MCF 10A (cell line): ENCODE measurements at regions not wholly inside any gene's neighbourhood (a gene's known extent, or its start where the extent isn't known, plus 50 kb on each side); places are given as distances from the start of the nearest gene placed in this dataset.
A peak's percentile ranks its signal among the peaks of the same experiment; 100 is the strongest.
"Not testable (repeated sequence)": the region's sequence is repeated elsewhere in the genome, so short reads cannot be mapped to it uniquely, and the experiment has no call there.

Experiments used
- BruUV-seq: library from RNA; stranded (reverse); fragments of 400-500 nt; replicated peaks from 2 replicates; lab custom pipeline; 2021; lab: Mats Ljungman, UMichigan
- CTCF ChIA-PET: fragments of 300-600 bp; sonication (Branson Sonifier 250); formaldehyde crosslinking; extraction: SDS; loops from one replicate; lab custom pipeline; 2021; ENCODE audit warnings: antibody characterized with exemption, inconsistent platforms; lab: Yijun Ruan, JAX
- POLR2A ChIA-PET: fragments of 300-600, 350-650 bp; sonication (Branson Sonifier 250); formaldehyde crosslinking; extraction: SDS; loops from one replicate; lab custom pipeline; 2020; ENCODE audit warnings: antibody characterized with exemption, inconsistent platforms; lab: Yijun Ruan, JAX
- DNase-seq: peaks from one replicate; pipeline ENCODE4 v3.0.0-alpha.2; 2018; ENCODE audit not compliant: unreplicated experiment
- H3K27ac Mint-ChIP-seq: one replicate; pipeline ENCODE4 v1.8.0; 2022; ENCODE audit warnings: mild to moderate bottlenecking, low read depth, mixed read lengths; ENCODE audit not compliant: unreplicated experiment
- H3K27me3 Mint-ChIP-seq: one replicate; pipeline ENCODE4 v1.8.0; 2022; ENCODE audit warnings: mixed read lengths; ENCODE audit not compliant: insufficient read depth, unreplicated experiment
- H3K36me3 Mint-ChIP-seq: one replicate; pipeline ENCODE4 v1.8.0; 2022; ENCODE audit warnings: mild to moderate bottlenecking, moderate library complexity, mixed read lengths; ENCODE audit not compliant: insufficient read depth, unreplicated experiment
- H3K4me1 Mint-ChIP-seq: one replicate; pipeline ENCODE4 v1.8.0; 2022; ENCODE audit warnings: mixed read lengths; ENCODE audit not compliant: insufficient read depth, unreplicated experiment
- H3K4me3 Mint-ChIP-seq: one replicate; pipeline ENCODE4 v1.8.0; 2022; ENCODE audit warnings: mild to moderate bottlenecking, moderate library complexity, mixed read lengths; ENCODE audit not compliant: unreplicated experiment
- H3K9me3 Mint-ChIP-seq: one replicate; pipeline ENCODE4 v1.8.0; 2022; ENCODE audit warnings: mixed read lengths; ENCODE audit not compliant: unreplicated experiment
- intact Hi-C: fragments of 100-400 bp; cut with micrococcal nuclease; formaldehyde crosslinking; loops from 2 replicates; pipeline ENCODE4 v1.14.1; 2022
- TF ChIP-seq, protein P1 (sequence below): fragments of 200-600 bp; IDR thresholded peaks from one replicate; pipeline ENCODE4 v1.8.0; 2022; ENCODE audit warnings: antibody characterized with exemption, mild to moderate bottlenecking; ENCODE audit not compliant: unreplicated experiment

DNA sequence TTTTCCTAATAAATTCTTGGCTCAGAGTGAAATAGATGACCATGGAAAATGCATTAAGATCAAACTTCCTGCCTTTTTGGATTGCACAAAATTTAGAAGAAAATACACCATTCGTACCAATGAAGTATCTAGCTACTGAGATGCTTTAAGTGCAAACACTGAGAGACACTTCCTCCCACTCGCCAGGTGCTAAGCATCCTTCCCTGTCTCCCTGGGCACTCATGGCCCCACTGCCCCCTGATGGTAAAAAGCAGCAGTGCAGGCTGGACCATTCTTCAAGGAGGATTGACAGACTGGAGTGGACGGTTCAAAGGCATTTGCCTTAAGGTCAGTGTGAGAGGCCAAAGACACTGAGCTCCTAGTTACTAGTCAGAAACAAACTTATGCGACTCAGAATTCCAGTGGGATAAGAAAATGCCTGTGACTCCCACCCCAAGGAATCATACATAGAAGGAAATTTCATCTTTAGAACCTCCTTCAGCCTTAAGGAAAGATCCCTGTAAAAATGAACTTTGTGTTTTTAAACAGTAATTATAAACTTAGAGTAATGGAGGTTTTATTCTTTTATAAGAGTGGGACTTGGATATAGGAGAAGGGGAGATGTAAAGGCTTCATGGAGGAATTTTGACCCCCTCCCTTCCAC is 86.0 kb upstream of the SLC30A5 start:
- Mint-ChIP-seq H3K4me1 (no peaks in the 10 kb centered on the region), H3K9me3 (no peaks in the 10 kb centered on the region), H3K4me3 (no peak overlapping the region), H3K27me3 (peaks cover 30% of the 10 kb centered on the region), H3K27ac (no peak overlapping the region), H3K36me3 (no peaks in the 10 kb centered on the region)
- BruUV-seq: no TSS peak
- peak; percentile 75 for DNase-seq
- intact Hi-C loops: loop anchor here (5.0 kb wide), 2 partner anchors 546 to 721 kb away; no protein-coding TSS in a partner anchor
- CTCF ChIA-PET: interaction anchor here (0.5 to 1.2 kb wide), 13 partner anchors 12 to 1198 kb away, joined by 3 to 7 read pairs (median 3); no protein-coding TSS in a partner anchor
- TF ChIP-seq, protein P1, sequence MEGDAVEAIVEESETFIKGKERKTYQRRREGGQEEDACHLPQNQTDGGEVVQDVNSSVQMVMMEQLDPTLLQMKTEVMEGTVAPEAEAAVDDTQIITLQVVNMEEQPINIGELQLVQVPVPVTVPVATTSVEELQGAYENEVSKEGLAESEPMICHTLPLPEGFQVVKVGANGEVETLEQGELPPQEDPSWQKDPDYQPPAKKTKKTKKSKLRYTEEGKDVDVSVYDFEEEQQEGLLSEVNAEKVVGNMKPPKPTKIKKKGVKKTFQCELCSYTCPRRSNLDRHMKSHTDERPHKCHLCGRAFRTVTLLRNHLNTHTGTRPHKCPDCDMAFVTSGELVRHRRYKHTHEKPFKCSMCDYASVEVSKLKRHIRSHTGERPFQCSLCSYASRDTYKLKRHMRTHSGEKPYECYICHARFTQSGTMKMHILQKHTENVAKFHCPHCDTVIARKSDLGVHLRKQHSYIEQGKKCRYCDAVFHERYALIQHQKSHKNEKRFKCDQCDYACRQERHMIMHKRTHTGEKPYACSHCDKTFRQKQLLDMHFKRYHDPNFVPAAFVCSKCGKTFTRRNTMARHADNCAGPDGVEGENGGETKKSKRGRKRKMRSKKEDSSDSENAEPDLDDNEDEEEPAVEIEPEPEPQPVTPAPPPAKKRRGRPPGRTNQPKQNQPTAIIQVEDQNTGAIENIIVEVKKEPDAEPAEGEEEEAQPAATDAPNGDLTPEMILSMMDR: peak; percentile 80
- POLR2A ChIA-PET: no interaction called here

DNA sequence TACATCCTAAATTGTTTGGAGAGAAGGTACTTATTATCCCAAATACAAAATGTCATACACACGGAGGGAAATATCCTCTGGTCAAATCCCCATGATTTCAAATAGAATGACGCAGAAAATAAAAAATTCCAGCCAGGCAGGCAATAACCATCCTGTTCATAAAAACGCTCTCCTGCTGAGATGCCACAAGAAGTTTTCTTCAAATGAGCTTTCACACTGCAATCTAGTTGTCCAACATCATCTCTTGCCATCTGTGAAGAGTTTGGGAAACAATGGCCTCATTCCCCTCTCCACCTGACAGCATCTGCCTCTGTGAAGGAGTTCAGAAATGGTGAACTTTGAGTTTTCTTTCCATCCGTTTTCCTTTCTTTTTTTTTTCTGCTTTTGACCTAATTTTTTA is 83.3 kb upstream of the SLC30A5 start:
- no TSS peak for BruUV-seq
- no peaks in the 10 kb centered on the region for H3K36me3 Mint-ChIP-seq
- no peaks in the 10 kb centered on the region for H3K9me3 Mint-ChIP-seq
- H3K4me3 Mint-ChIP-seq: no peak overlapping the region
- TF ChIP-seq, protein P1: no peak
- H3K27ac Mint-ChIP-seq: no peak overlapping the region
- DNase-seq: no peak
- CTCF ChIA-PET: interaction anchor here (1.1 kb wide), 1 partner anchor 15 kb away, joined by 3 read pairs; no protein-coding TSS in a partner anchor
- POLR2A ChIA-PET: interaction anchor here (0.6 kb wide), 1 partner anchor 136 kb away, joined by 3 read pairs; no protein-coding TSS in a partner anchor
- intact Hi-C loops: no loop called here
- H3K27me3 Mint-ChIP-seq: peaks cover 48% of the 10 kb centered on the region
- no peaks in the 10 kb centered on the region for H3K4me1 Mint-ChIP-seq

DNA sequence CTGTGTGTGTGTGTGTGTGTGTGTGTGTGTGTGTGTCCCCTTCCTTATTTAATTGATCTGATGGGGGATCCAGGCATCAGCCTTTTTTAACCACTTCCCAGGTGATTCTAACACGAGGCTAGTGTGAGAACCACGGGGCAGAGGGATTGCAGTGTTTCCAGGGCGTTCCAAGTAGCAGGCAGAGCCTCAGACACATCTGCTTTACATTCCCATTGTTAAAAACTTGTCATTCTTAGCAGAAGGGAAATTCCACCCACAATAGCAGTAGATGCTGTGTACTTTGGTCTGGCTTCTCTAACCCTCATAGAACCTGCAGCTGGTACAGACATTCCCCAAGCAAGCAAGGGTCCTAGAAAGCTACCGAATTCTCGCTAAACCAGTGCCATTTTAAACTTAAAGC is 81.9 kb upstream of the SLC30A5 start:
- TF ChIP-seq, protein P1: no peak
- ChIA-PET POLR2A (no interaction called here), CTCF (interaction anchor here (0.6 to 2.3 kb wide), 4 partner anchors 11 to 79 kb away, joined by 3 to 8 read pairs (median 4); no protein-coding TSS in a partner anchor)
- no peaks in the 10 kb centered on the region for H3K9me3 Mint-ChIP-seq
- H3K4me3 Mint-ChIP-seq: no peak overlapping the region
- H3K4me1 Mint-ChIP-seq: no peaks in the 10 kb centered on the region
- no TSS peak for BruUV-seq
- DNase-seq: no peak
- H3K36me3 Mint-ChIP-seq: no peaks in the 10 kb centered on the region
- peaks cover 49% of the 10 kb centered on the region for H3K27me3 Mint-ChIP-seq
- no peak overlapping the region for H3K27ac Mint-ChIP-seq
- intact Hi-C loops: no loop called here

DNA sequence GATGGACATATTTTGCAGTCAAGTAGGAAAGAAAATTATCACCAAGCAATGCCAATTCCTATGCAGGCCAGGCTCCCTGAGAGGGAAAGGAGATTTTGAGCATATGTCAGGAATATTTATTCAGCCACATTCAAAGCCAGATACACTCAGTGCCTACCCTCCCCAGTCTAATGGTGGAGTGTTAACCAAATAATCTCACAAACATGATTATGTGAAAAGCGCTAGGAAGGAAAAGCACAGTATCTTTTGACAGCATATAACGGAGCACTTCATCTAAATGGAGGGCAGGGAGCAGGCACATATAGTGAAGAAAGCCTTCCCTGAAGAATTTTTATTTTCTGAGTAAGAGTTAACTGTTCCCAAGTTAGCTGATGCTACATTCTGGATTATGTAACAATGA is 80.3 kb upstream of the SLC30A5 start:
- ChIA-PET POLR2A (no interaction called here), CTCF (no interaction called here)
- intact Hi-C loops: no loop called here

DNA sequence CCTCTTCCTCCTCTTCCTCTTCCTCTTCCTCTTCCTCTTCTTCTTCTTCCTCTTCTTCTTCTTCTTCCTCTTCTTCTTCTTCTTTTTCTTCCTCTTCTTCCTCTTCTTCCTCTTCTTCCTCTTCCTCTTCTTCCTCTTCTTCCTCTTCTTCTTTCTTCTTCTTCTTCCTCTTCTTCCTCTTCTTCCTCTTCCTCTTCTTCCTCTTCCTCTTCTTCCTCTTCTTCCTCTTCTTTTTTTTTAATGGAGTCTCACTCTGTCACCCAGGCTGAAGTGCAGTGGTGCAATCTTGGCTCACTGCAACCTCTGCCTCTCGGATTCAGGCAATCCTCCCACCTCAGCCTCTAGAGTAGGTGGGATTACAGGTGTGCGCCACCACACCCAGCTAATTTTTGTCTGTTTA is 79.8 kb upstream of the SLC30A5 start:
- DNase-seq, intact Hi-C loops, H3K36me3 Mint-ChIP-seq, H3K27ac Mint-ChIP-seq, H3K4me3 Mint-ChIP-seq, POLR2A ChIA-PET, BruUV-seq, H3K4me1 Mint-ChIP-seq, H3K9me3 Mint-ChIP-seq, CTCF ChIA-PET: not testable (repeated sequence)
- H3K27me3 Mint-ChIP-seq: peaks cover 55% of the 10 kb centered on the region

More for the DNA sequence above, 80.3 kb upstream of the SLC30A5 start:
- Mint-ChIP-seq H3K4me1 (no peaks in the 10 kb centered on the region), H3K9me3 (no peaks in the 10 kb centered on the region), H3K27ac (no peak overlapping the region), H3K4me3 (no peak overlapping the region), H3K27me3 (peaks cover 55% of the 10 kb centered on the region), H3K36me3 (no peaks in the 10 kb centered on the region)
- TF ChIP-seq, protein P1: no peak
- no peak for DNase-seq
- BruUV-seq: no TSS peak
